ENCODE measurements at regions not wholly inside any gene's neighbourhood (a gene's known extent, or its start where the extent isn't known, plus 50 kb on each side); places are given as distances from the start of the nearest gene placed in this dataset.
"Not testable (repeated sequence)": the region's sequence is repeated elsewhere in the genome, so short reads cannot be mapped to it uniquely, and the experiment has no call there.

DNA sequence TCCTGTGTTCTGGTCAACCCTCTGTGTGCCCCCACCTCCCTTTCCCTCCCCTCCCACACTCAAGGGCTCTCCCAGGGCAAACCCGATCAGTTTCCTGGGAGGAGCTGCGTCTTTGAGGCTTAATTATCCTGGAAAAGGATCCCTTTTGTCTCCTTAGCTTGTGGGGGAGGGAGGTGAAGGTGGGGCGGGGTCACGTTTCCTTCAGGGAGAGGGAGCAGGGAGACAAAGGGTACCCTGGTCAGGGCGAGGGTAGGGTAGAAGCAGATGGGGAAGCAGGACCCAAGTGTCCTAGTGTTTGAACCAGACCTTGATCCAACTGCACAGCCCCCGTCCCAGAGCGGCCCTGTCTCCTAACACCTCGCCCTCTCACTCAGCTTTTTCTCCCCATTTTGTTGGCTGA is 90.1 kb downstream of the HIF1AN start:
- H3K36me3 ChIP-seq, result no peaks in the 10 kb centered on the region
- H3K4me1 ChIP-seq (replicated peaks), result no peaks in the 10 kb centered on the region
- no peaks in the 10 kb centered on the region for H3K9me3 ChIP-seq (replicated peaks)
- H3K27me3 ChIP-seq (replicated peaks), result peaks cover 46% of the 10 kb centered on the region
- no peak overlapping the region for H3K4me3 ChIP-seq
- no peak for DNase-seq (ENCODE audit: low read depth in 1 of 2, low spot score in 2 of 2)
- no peak overlapping the region for H3K27ac ChIP-seq

GRCh38 chr10:100628061-100628460 is 92.3 kb downstream of the HIF1AN start:
- Histone ChIP-seq H3K9me3 (replicated peaks) (no peaks in the 10 kb centered on the region), H3K36me3 (no peaks in the 10 kb centered on the region), H3K4me3 (no peak overlapping the region), H3K4me1 (replicated peaks) (no peaks in the 10 kb centered on the region), H3K27ac (no peak overlapping the region), H3K27me3 (replicated peaks) (peaks cover 45% of the 10 kb centered on the region)
- DNase-seq (ENCODE audit: low read depth in 1 of 2, low spot score in 2 of 2), result no peak

GRCh38 chr10:100631192-100631591 is 95.4 kb downstream of the HIF1AN start:
- peaks cover 58% of the 10 kb centered on the region for H3K27me3 ChIP-seq (replicated peaks)
- no peak overlapping the region for H3K27ac ChIP-seq
- H3K4me1 ChIP-seq (replicated peaks), result no peaks in the 10 kb centered on the region
- H3K9me3 ChIP-seq (replicated peaks), result no peaks in the 10 kb centered on the region
- no peaks in the 10 kb centered on the region for H3K36me3 ChIP-seq
- H3K4me3 ChIP-seq, result no peak overlapping the region
- no peak for DNase-seq (ENCODE audit: low read depth in 1 of 2, low spot score in 2 of 2)

DNA sequence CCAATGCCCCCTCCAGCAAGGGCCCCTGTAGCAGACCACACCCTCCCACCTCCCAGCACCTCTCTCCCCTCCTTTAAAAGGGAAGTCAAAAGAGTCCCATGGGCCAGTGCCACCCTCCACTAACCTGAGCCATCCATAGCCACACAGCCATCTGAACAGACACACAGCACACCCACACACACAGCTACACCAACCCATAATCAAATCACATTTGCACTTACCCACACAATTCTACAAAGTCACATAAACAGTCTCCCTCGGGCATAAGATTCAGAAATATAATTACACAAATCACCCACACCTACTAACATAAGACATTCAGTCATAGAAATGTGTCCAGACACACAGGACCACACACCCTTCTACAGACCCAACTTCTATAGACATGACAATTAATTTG is 96.3 kb downstream of the HIF1AN start:
- no peak overlapping the region for H3K27ac ChIP-seq
- DNase-seq (ENCODE audit: low read depth in 1 of 2, low spot score in 2 of 2), result no peak
- H3K36me3 ChIP-seq, result no peaks in the 10 kb centered on the region
- no peak overlapping the region for H3K4me3 ChIP-seq
- H3K4me1 ChIP-seq (replicated peaks), result no peaks in the 10 kb centered on the region
- peaks cover 55% of the 10 kb centered on the region for H3K27me3 ChIP-seq (replicated peaks)
- no peaks in the 10 kb centered on the region for H3K9me3 ChIP-seq (replicated peaks)

DNA sequence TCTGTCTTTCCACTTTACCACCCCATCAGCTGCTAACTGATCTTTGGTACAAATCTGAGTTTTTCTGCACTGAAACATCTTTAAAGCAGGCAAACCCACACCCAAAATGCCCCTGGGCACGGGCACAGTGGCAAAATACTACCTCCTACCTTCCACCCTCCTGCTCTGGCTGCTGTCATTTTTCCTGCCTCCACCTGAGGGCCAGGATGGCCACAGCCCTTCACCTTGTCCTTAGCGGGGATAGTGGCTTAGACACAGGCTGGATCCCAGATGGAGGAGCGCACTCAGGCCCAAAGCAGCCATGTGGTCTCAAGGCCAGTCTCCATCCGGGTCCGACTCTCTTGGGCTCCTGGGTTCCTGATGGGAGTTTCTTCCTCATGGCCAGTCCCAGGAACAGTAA is 98.3 kb downstream of the HIF1AN start:
- H3K27ac ChIP-seq, result no peak overlapping the region
- no peaks in the 10 kb centered on the region for H3K4me1 ChIP-seq (replicated peaks)
- no peaks in the 10 kb centered on the region for H3K9me3 ChIP-seq (replicated peaks)
- H3K27me3 ChIP-seq (replicated peaks), result peaks cover 73% of the 10 kb centered on the region
- H3K36me3 ChIP-seq, result no peaks in the 10 kb centered on the region
- H3K4me3 ChIP-seq, result no peak overlapping the region
- DNase-seq (ENCODE audit: low read depth in 1 of 2, low spot score in 2 of 2), result no peak

- Histone ChIP-seq H3K27ac (no peak overlapping the region), H3K36me3 (no peaks in the 10 kb centered on the region), H3K27me3 (replicated peaks) (peaks cover 73% of the 10 kb centered on the region), H3K4me1 (replicated peaks) (no peaks in the 10 kb centered on the region), H3K9me3 (replicated peaks) (no peaks in the 10 kb centered on the region), H3K4me3 (no peak overlapping the region)
- DNase-seq (ENCODE audit: low read depth in 1 of 2, low spot score in 2 of 2), result no peak
These were observed 101.3 kb downstream of the HIF1AN start for GRCh38 chr10:100636848-100637553.

DNA sequence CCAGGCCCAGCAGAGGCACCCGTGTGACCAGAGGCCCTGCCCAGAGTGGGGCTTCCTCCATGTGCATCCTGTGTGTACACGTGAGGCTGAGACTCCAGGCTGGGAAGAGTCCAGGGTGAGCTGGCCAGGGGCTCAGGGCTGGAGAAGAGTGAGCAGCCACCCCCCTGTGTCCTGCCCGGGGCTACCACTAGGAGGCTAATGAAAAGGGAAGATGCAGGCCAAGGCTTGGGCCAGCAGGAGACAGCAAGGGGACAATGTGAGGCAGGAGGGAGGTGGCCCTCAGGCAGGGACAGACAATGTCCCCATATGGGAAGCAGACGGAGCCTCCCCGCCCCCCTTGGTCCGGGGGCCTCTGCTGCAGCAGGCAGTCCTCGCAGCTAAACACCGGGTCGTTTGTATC is 102.0 kb downstream of the HIF1AN start:
- Histone ChIP-seq H3K27ac (no peak overlapping the region), H3K36me3 (no peaks in the 10 kb centered on the region), H3K27me3 (replicated peaks) (peaks cover 72% of the 10 kb centered on the region), H3K4me3 (no peak overlapping the region), H3K4me1 (replicated peaks) (no peaks in the 10 kb centered on the region), H3K9me3 (replicated peaks) (no peaks in the 10 kb centered on the region)
- DNase-seq (ENCODE audit: low read depth in 1 of 2, low spot score in 2 of 2), result no peak

DNA sequence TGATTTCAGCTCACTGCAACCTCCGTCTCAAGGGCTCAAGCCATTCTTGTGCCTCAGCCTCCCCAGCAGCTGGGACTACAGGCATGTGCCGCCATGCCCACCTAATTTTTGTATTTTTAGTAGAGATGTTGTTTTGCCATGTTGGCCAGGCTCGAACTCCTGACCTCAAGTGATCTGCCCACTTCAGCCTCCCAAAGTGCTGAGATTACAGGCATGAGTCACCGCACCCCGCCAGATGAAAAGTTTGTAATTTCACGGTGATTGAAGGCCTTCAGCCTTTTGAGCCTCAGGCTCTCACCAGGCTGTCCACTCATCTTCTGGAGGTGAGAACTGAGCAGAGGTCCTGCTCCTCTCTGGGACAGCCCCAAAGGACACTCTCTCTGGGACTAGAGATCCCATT is 103.2 kb downstream of the HIF1AN start:
- H3K27me3 ChIP-seq (replicated peaks), result peaks cover 72% of the 10 kb centered on the region
- not testable (repeated sequence) for H3K36me3 ChIP-seq; H3K27ac ChIP-seq; H3K9me3 ChIP-seq (replicated peaks); DNase-seq (ENCODE audit: low read depth in 1 of 2, low spot score in 2 of 2); H3K4me1 ChIP-seq (replicated peaks); H3K4me3 ChIP-seq

DNA sequence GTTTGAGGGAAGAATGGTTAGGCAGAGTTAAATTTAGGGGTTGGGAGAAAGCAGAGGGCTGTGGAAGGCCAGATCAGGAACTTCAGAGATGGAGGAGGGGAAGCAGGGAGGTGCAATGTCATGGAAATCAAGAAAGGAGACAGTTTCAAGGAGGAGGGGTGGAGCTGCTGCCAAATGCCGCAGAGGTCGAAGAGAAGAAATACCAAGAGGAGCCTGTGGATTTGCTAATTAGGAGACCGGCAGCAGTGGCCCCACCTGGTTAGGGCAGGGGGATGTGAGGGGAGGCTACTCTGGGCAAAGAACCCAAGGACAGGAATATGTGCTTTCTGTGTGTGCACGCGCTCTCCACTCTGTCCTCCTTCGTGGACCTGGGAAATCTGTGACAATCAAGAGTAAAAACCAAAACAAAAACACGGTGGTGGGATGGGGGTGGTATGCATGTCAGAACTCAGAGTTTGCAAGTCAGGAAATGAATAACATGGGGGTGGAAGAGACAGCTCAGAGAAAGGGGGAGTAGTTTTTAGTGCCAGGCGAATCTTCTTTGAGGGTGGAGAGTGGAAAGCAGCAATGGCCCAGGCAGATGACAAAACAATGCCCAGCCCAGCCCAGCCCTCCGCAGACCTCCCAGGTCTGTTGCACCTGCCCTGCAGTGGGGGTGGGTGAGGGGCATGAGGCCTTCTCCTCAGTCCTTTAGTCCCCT is 102.9 kb upstream of the PAX2 start:
- no peak for DNase-seq (ENCODE audit: low read depth in 1 of 2, low spot score in 2 of 2)
- H3K27me3 ChIP-seq (replicated peaks), result peaks cover 61% of the 10 kb centered on the region
- no peaks in the 10 kb centered on the region for H3K9me3 ChIP-seq (replicated peaks)
- no peaks in the 10 kb centered on the region for H3K4me1 ChIP-seq (replicated peaks)
- no peaks in the 10 kb centered on the region for H3K36me3 ChIP-seq
- H3K27ac ChIP-seq, result no peak overlapping the region
- no peak overlapping the region for H3K4me3 ChIP-seq

- H3K36me3 ChIP-seq, result no peaks in the 10 kb centered on the region
- H3K27me3 ChIP-seq (replicated peaks), result peaks cover 46% of the 10 kb centered on the region
- no peak overlapping the region for H3K27ac ChIP-seq
- no peaks in the 10 kb centered on the region for H3K4me1 ChIP-seq (replicated peaks)
- no peak for DNase-seq (ENCODE audit: low read depth in 1 of 2, low spot score in 2 of 2)
- no peaks in the 10 kb centered on the region for H3K9me3 ChIP-seq (replicated peaks)
- H3K4me3 ChIP-seq, result no peak overlapping the region
These were observed 100.3 kb upstream of the PAX2 start for GRCh38 chr10:100645091-100645490.

- Histone ChIP-seq H3K4me3 (no peak overlapping the region), H3K27me3 (replicated peaks) (peaks cover 44% of the 10 kb centered on the region), H3K36me3 (no peaks in the 10 kb centered on the region), H3K27ac (no peak overlapping the region), H3K4me1 (replicated peaks) (no peaks in the 10 kb centered on the region), H3K9me3 (replicated peaks) (no peaks in the 10 kb centered on the region)
- no peak for DNase-seq (ENCODE audit: low read depth in 1 of 2, low spot score in 2 of 2)
These were observed 99.6 kb upstream of the PAX2 start for GRCh38 chr10:100645613-100646392.

DNA sequence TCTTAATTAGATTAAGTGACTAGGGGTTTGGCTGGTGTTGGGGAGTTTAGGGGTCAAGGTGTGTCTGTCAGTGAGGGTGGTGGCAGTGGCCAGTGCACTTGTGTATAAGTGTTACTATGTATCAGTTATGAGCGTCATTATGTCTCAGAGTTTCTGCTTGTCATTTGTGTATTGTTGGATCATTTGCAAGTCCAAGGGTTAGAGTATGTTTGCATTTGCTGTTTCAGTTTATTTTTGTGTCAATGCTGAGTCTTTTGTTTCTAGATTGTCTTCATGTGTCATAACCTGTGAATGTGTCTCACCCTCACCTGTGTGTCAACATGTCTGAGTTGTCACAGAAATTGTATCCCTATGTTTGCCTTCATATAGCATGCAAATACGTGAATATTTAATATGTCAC is 97.5 kb upstream of the PAX2 start:
- no peaks in the 10 kb centered on the region for H3K4me1 ChIP-seq (replicated peaks)
- no peak overlapping the region for H3K4me3 ChIP-seq
- H3K36me3 ChIP-seq, result no peaks in the 10 kb centered on the region
- no peaks in the 10 kb centered on the region for H3K9me3 ChIP-seq (replicated peaks)
- no peak overlapping the region for H3K27ac ChIP-seq
- no peak for DNase-seq (ENCODE audit: low read depth in 1 of 2, low spot score in 2 of 2)
- peaks cover 41% of the 10 kb centered on the region for H3K27me3 ChIP-seq (replicated peaks)

GRCh38 chr10:100650693-100651092 is 94.7 kb upstream of the PAX2 start:
- H3K9me3 ChIP-seq (replicated peaks), result no peaks in the 10 kb centered on the region
- no peak overlapping the region for H3K4me3 ChIP-seq
- H3K27ac ChIP-seq, result no peak overlapping the region
- no peaks in the 10 kb centered on the region for H3K36me3 ChIP-seq
- H3K27me3 ChIP-seq (replicated peaks), result peaks cover 51% of the 10 kb centered on the region
- H3K4me1 ChIP-seq (replicated peaks), result no peaks in the 10 kb centered on the region
- no peak for DNase-seq (ENCODE audit: low read depth in 1 of 2, low spot score in 2 of 2)

DNA sequence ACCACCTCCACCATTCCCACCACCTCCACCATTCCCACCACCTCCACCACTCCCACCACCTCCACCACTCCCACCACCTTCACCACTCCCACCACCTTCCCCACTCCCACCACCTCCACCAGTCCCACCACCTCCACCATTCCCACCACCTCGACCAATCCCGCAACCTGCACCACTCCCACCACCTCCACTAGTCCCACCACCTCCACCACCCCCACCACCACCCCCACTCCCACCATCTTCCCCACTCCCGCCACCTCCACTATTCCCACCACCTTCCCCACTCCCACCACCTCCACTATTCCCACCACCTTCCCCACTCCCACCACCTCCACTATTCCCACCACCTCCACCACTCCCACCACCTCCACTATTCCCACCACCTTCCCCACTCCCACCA is 94.3 kb upstream of the PAX2 start:
- not testable (repeated sequence) for H3K27ac ChIP-seq; H3K4me1 ChIP-seq (replicated peaks); H3K36me3 ChIP-seq; H3K9me3 ChIP-seq (replicated peaks); DNase-seq (ENCODE audit: low read depth in 1 of 2, low spot score in 2 of 2); H3K4me3 ChIP-seq
- peaks cover 54% of the 10 kb centered on the region for H3K27me3 ChIP-seq (replicated peaks)

Data from SJSA1 (cell line).